ENCODE measurements at regions not wholly inside any gene's neighbourhood (a gene's known extent, or its start where the extent isn't known, plus 50 kb on each side); places are given as distances from the start of the nearest gene placed in this dataset.

DNA sequence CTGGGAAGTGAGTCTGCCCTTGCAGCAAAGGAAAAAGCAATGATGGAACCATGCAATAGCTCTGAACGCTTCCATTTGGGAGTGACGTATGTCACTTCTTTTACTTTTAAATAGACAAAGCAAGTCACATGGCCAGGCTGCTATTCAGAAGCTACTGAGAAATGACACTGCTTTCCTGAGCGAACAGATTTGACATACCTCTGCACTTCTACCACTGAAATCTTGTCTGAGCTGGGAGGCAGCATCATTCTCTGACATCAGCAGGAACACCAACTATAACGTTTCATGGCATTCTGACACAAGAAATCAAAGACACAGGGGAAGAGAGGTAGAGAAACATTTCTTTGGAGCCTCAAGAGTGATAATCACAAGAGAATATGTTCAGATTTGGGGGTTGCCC lies 271.1 kb downstream of the SNX13 start:
- Histone ChIP-seq H3K27ac (ENCODE audit: low read length) (no peak overlapping the region), H3K4me3 (ENCODE audit: low read depth in 2 of 2, low read length in 2 of 2) (no peak overlapping the region), H3K27me3 (ENCODE audit: control insufficient read depth, insufficient read depth, low read length) (no peaks in the 10 kb centered on the region), H3K9me3 (ENCODE audit: control insufficient read depth, insufficient read depth, low read depth, low read length) (no peaks in the 10 kb centered on the region), H3K36me3 (ENCODE audit: control insufficient read depth, insufficient read depth, low read length) (no peaks in the 10 kb centered on the region), H3K4me1 (ENCODE audit: control insufficient read depth, insufficient read depth, low read length) (no peaks in the 10 kb centered on the region)
- intact Hi-C loops (cut with micrococcal nuclease; ENCODE audit: unreplicated experiment), result no loop called here
- ChIA-PET CTCF (no interaction called here), POLR2A (interaction anchor here (0.6 kb wide), 1 partner anchor 18 kb away, joined by 4 read pairs; no protein-coding TSS in a partner anchor)
- no peak for TF ChIP-seq SIN3A (IDR thresholded peaks at IDR 0.05; ENCODE audit: borderline replicate concordance, insufficient read depth, low read depth, low read length)
- ATAC-seq (no peak), DNase-seq (ENCODE audit: low read depth, low spot score) (no peak)
- in situ Hi-C loops (cut with HindIII; ENCODE audit: low pct_unique_long_range_greater_than_20kb, low sequenced_read_pairs), result no loop called here
- no TSS peak for BruUV-seq (replicated peaks)

DNA sequence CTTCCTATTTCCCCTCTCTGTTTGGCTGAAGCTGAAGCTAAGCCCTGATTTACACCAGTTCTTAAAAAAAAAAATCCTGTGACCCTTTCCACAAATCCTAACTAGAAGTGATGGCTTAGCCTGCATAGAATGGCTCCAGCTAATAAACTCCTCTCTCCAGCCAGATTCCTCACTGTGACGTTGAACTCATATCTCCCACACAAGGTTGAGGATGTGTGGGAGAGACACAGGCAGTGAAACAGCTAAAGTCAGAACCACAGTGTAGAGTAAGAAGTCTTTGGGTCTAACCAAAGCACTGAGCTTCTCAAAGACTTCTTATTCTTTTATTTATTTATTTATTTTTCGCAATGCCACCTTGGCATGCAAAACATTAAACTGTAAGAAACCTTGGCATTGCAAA lies 268.3 kb downstream of the SNX13 start:
- H3K4me1 ChIP-seq (ENCODE audit: control insufficient read depth, insufficient read depth, low read length), result no peaks in the 10 kb centered on the region
- no peaks in the 10 kb centered on the region for H3K36me3 ChIP-seq (ENCODE audit: control insufficient read depth, insufficient read depth, low read length)
- H3K9me3 ChIP-seq (ENCODE audit: control insufficient read depth, insufficient read depth, low read depth, low read length), result no peaks in the 10 kb centered on the region
- TF ChIP-seq SIN3A (IDR thresholded peaks at IDR 0.05; ENCODE audit: borderline replicate concordance, insufficient read depth, low read depth, low read length) (no peak), POLR2AphosphoS5 (IDR thresholded peaks at IDR 0.05; ENCODE audit: low read depth, low read length) (no peak), TCF7L2 (IDR thresholded peaks at IDR 0.05; ENCODE audit: low read depth, low read length) (no peak), REST (IDR thresholded peaks at IDR 0.05; ENCODE audit: insufficient read depth in 1 of 2, low read depth in 2 of 2, low read length in 1 of 2) (no peak)
- TF ChIP-seq, protein P1, sequence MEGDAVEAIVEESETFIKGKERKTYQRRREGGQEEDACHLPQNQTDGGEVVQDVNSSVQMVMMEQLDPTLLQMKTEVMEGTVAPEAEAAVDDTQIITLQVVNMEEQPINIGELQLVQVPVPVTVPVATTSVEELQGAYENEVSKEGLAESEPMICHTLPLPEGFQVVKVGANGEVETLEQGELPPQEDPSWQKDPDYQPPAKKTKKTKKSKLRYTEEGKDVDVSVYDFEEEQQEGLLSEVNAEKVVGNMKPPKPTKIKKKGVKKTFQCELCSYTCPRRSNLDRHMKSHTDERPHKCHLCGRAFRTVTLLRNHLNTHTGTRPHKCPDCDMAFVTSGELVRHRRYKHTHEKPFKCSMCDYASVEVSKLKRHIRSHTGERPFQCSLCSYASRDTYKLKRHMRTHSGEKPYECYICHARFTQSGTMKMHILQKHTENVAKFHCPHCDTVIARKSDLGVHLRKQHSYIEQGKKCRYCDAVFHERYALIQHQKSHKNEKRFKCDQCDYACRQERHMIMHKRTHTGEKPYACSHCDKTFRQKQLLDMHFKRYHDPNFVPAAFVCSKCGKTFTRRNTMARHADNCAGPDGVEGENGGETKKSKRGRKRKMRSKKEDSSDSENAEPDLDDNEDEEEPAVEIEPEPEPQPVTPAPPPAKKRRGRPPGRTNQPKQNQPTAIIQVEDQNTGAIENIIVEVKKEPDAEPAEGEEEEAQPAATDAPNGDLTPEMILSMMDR (IDR thresholded peaks at IDR 0.05), result no peak
- DNase-seq (ENCODE audit: low read depth, low spot score), result no peak
- H3K27me3 ChIP-seq (ENCODE audit: control insufficient read depth, insufficient read depth, low read length), result no peaks in the 10 kb centered on the region
- in situ Hi-C loops (cut with HindIII; ENCODE audit: low pct_unique_long_range_greater_than_20kb, low sequenced_read_pairs), result no loop called here
- POLR2A ChIA-PET, result no interaction called here
- H3K27ac ChIP-seq (ENCODE audit: low read length), result no peak overlapping the region
- no peak for ATAC-seq
- intact Hi-C loops (cut with micrococcal nuclease; ENCODE audit: unreplicated experiment), result no loop called here
- no TSS peak for BruUV-seq (replicated peaks)
- CTCF ChIA-PET, result no interaction called here
- H3K4me3 ChIP-seq (ENCODE audit: low read depth in 2 of 2, low read length in 2 of 2), result no peak overlapping the region

DNA sequence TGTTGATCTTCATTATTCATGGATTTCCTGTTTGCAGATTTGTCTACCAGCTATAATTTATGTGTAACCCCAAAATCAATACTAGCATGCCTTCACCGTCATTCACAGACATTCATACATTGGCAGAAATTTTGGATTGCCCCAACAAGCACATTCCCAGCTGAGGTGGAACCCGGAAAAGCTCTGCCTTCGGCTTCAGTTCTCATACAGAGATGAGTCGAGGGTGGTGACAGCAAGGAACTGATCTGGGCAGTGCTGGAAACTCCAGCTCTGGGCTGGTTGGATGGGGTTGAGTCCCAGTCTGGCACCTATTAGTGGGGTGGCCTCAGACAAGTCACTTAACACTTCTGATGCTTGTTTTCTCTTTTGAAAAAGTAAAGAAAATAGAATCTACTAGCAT lies 267.5 kb downstream of the SNX13 start:
- no peaks in the 10 kb centered on the region; the same call in 1 of the 2 replicates for H3K27me3 ChIP-seq (ENCODE audit: control insufficient read depth, insufficient read depth, low read length)
- H3K4me1 ChIP-seq (ENCODE audit: control insufficient read depth, insufficient read depth, low read length), result no peaks in the 10 kb centered on the region
- ATAC-seq, result no peak
- intact Hi-C loops (cut with micrococcal nuclease; ENCODE audit: unreplicated experiment), result no loop called here
- TF ChIP-seq POLR2AphosphoS5 (IDR thresholded peaks at IDR 0.05; ENCODE audit: low read depth, low read length) (no peak), REST (IDR thresholded peaks at IDR 0.05; ENCODE audit: insufficient read depth in 1 of 2, low read depth in 2 of 2, low read length in 1 of 2) (no peak), SIN3A (IDR thresholded peaks at IDR 0.05; ENCODE audit: borderline replicate concordance, insufficient read depth, low read depth, low read length) (no peak), TCF7L2 (IDR thresholded peaks at IDR 0.05; ENCODE audit: low read depth, low read length) (no peak)
- TF ChIP-seq, protein P1 (IDR thresholded peaks at IDR 0.05), result no peak
- no peak for DNase-seq (ENCODE audit: low read depth, low spot score)
- CTCF ChIA-PET, result no interaction called here
- H3K27ac ChIP-seq (ENCODE audit: low read length), result no peak overlapping the region
- H3K9me3 ChIP-seq (ENCODE audit: control insufficient read depth, insufficient read depth, low read depth, low read length), result no peaks in the 10 kb centered on the region
- in situ Hi-C loops (cut with HindIII; ENCODE audit: low pct_unique_long_range_greater_than_20kb, low sequenced_read_pairs), result no loop called here
- POLR2A ChIA-PET, result no interaction called here
- no peaks in the 10 kb centered on the region for H3K36me3 ChIP-seq (ENCODE audit: control insufficient read depth, insufficient read depth, low read length)
- H3K4me3 ChIP-seq (ENCODE audit: low read depth in 2 of 2, low read length in 2 of 2), result no peak overlapping the region
- BruUV-seq (replicated peaks), result no TSS peak
